K562 (cell line): ENCODE measurements at regions not wholly inside any gene's neighbourhood (a gene's known extent, or its start where the extent isn't known, plus 50 kb on each side); places are given as distances from the start of the nearest gene placed in this dataset.

Source experiments
- ATAC-seq: fragments of 200-7000 bp; cut with Tn5 transposase; 3 replicates; pipeline ENCODE4 v1.9.1; 2020; ENCODE audit warnings: moderate library complexity
- BruUV-seq: library from RNA; stranded (reverse); fragments of 400-500 nt; replicated peaks from 2 replicates; lab custom pipeline; 2021; lab: Mats Ljungman, UMichigan
- CTCF ChIA-PET: fragments of 300-600 bp; formaldehyde crosslinking; extraction: SDS; loops from one replicate; lab custom pipeline; 2021; ENCODE audit warnings: low intra/inter-chr PET ratio; lab: Yijun Ruan, JAX
- POLR2A ChIA-PET: fragments of 300-600, 350-650 bp; sonication (Branson Sonifier 250); formaldehyde crosslinking; extraction: SDS; loops from one replicate; lab custom pipeline; 2021; ENCODE audit warnings: antibody characterized with exemption, inconsistent platforms; lab: Yijun Ruan, JAX
- DNase-seq, 4 experiments: peaks; one replicate each; pipeline versions ENCODE4 v3.0.0 to v3.0.0-alpha.2; 2011 to 2018; ENCODE audit warnings: low spot score in 3 of 4, mixed read lengths in 3 of 4; ENCODE audit errors: extremely low read depth in 1 of 4
- FAIRE-seq: peaks from 2 replicates; lab custom pipeline; 2011; peaks lifted over from hg19 to GRCh38; lab: Jason Lieb, UNC
- H2AFZ ChIP-seq: 2 replicates; pipeline ENCODE4 v1.6.0; 2011; ENCODE audit warnings: low read depth, low read length, control low read depth, inconsistent platforms
- H3K27ac ChIP-seq: fragments of 200-600 bp; 3 replicates; pipeline ENCODE4 v1.8.0; 2011; ENCODE audit warnings: low read depth, mild to moderate bottlenecking, control low read depth, inconsistent platforms, low read length, moderate library complexity, mixed read lengths; ENCODE audit errors: extremely low read depth
- H3K27me3 ChIP-seq, 2 experiments: fragments of 300-600 bp in 1 of 2; 2 replicates in 1 of 2; 3 replicates in 1 of 2; pipeline versions ENCODE4 v1.6.0 to v1.8.0; 2011; ENCODE audit warnings: inconsistent platforms in 2 of 2, low read length in 2 of 2, mild to moderate bottlenecking in 1 of 2, mixed read lengths in 1 of 2, moderate library complexity in 1 of 2; ENCODE audit not compliant: control insufficient read depth in 2 of 2, insufficient read depth in 2 of 2
- H3K36me3 ChIP-seq: fragments of 300-600 bp; 3 replicates; pipeline ENCODE4 v1.8.0; 2011; ENCODE audit warnings: mild to moderate bottlenecking, low read length, inconsistent platforms; ENCODE audit not compliant: control insufficient read depth, insufficient read depth
- H3K4me1 ChIP-seq, 2 experiments: fragments of 200-600 bp in 1 of 2; replicated peaks in 1 of 2; 2 replicates in 1 of 2; 3 replicates in 1 of 2; pipeline versions ENCODE4 v1.5.1 to v1.8.0; 2011; ENCODE audit warnings: inconsistent platforms in 2 of 2, low read length in 2 of 2, mild to moderate bottlenecking in 1 of 2, mixed read lengths in 1 of 2, moderate library complexity in 1 of 2; ENCODE audit not compliant: control insufficient read depth in 2 of 2, insufficient read depth in 2 of 2
- H3K4me2 ChIP-seq: 2 replicates; pipeline ENCODE4 v1.6.1; 2011; ENCODE audit warnings: low read length, control low read depth, inconsistent platforms, mixed read lengths; ENCODE audit not compliant: insufficient read depth
- H3K4me3 ChIP-seq: fragments of 200-600 bp; sonication (generic), shearing (Covaris generic); 2 replicates; pipeline ENCODE4 v1.5.1; 2016; ENCODE audit warnings: control low read depth, inconsistent platforms
- H3K79me2 ChIP-seq: fragments of 200-600 bp; 3 replicates; pipeline ENCODE4 v1.8.0; 2011; ENCODE audit warnings: low read length, inconsistent platforms; ENCODE audit not compliant: control insufficient read depth, insufficient read depth
- H3K9ac ChIP-seq, 2 experiments: 2 replicates each; pipeline versions ENCODE4 v1.6.0 to v1.6.1; 2011; ENCODE audit warnings: low read depth in 2 of 2, low read length in 2 of 2, control low read depth in 1 of 2, inconsistent platforms in 1 of 2, mild to moderate bottlenecking in 1 of 2, mixed read lengths in 1 of 2; ENCODE audit not compliant: insufficient read depth in 1 of 2
- H3K9me1 ChIP-seq: one replicate; pipeline ENCODE4 v1.6.0; 2011; ENCODE audit warnings: inconsistent platforms, mild to moderate bottlenecking, low read length, moderate library complexity; ENCODE audit not compliant: control insufficient read depth, insufficient read depth
- H3K9me3 ChIP-seq: replicated peaks from 2 replicates; pipeline ENCODE4 v1.5.1; 2011; ENCODE audit warnings: low read depth, low read length, inconsistent platforms; ENCODE audit not compliant: control insufficient read depth, insufficient read depth
- H4K20me1 ChIP-seq: replicated peaks from 2 replicates; pipeline ENCODE4 v1.6.1; 2011; ENCODE audit warnings: low read length, inconsistent platforms, mixed read lengths; ENCODE audit not compliant: control insufficient read depth, insufficient read depth
- FOS ChIP-seq: IDR thresholded peaks from 3 replicates; pipeline ENCODE4 v1.6.1; 2011; ENCODE audit not compliant: insufficient read length; ENCODE audit errors: extremely low read depth
- PHF20 ChIP-seq: fragments of 450-650 bp; IDR thresholded peaks from 2 replicates; pipeline ENCODE4 v1.6.1; 2018; ENCODE audit not compliant: partially characterized antibody
- TCF3 ChIP-seq: sonication (generic); formaldehyde crosslinking; IDR thresholded peaks from 2 replicates; pipeline ENCODE4 v1.4.0; 2020; ENCODE audit warnings: mild to moderate bottlenecking, missing genetic modification reagents
- ZNF354B ChIP-seq: fragments of 250-450 bp; sonication (Bioruptor Pico); IDR thresholded peaks from 2 replicates; pipeline ENCODE4 v1.4.0; 2020
- WGBS: fragments of 100-300 bp; shearing (Covaris generic); methylation state at CpG from one replicate; pipeline ENCODE4 v1.1.6; 2016; ENCODE audit warnings: low coverage, mixed read lengths; ENCODE audit not compliant: insufficient coverage; ENCODE audit errors: missing lambda C conversion rate; 5-methylcytosine and 5-hydroxymethylcytosine counted together
- in situ Hi-C: fragments of 300-500 bp; cut with MboI; formaldehyde crosslinking; loops from 4 replicates; pipeline ENCODE4 v1.15.0; 2018; ENCODE audit warnings: inconsistent platforms, mixed read lengths
- intact Hi-C: fragments of 100-400 bp; cut with micrococcal nuclease; formaldehyde crosslinking; loops from 2 replicates; pipeline ENCODE4 v1.14.2; 2022
- TF ChIP-seq, protein P1 (sequence below): fragments of 250-450 bp; sonication (Bioruptor Pico); IDR thresholded peaks from 2 replicates; pipeline ENCODE4 v1.5.1; 2021; ENCODE audit warnings: mild to moderate bottlenecking
- TF ChIP-seq, protein P2 (sequence below): sonication (generic); formaldehyde crosslinking; IDR thresholded peaks from 2 replicates; pipeline ENCODE4 v1.8.0; 2022; ENCODE audit warnings: missing genetic modification reagents, mild to moderate bottlenecking, moderate library complexity, borderline replicate concordance
- TF ChIP-seq, protein P3 (sequence below): fragments of 250-450 bp; sonication (Bioruptor Pico); IDR thresholded peaks from 2 replicates; pipeline ENCODE4 v1.8.0; 2022; ENCODE audit warnings: inconsistent platforms, mild to moderate bottlenecking, moderate library complexity, borderline replicate concordance

DNA sequence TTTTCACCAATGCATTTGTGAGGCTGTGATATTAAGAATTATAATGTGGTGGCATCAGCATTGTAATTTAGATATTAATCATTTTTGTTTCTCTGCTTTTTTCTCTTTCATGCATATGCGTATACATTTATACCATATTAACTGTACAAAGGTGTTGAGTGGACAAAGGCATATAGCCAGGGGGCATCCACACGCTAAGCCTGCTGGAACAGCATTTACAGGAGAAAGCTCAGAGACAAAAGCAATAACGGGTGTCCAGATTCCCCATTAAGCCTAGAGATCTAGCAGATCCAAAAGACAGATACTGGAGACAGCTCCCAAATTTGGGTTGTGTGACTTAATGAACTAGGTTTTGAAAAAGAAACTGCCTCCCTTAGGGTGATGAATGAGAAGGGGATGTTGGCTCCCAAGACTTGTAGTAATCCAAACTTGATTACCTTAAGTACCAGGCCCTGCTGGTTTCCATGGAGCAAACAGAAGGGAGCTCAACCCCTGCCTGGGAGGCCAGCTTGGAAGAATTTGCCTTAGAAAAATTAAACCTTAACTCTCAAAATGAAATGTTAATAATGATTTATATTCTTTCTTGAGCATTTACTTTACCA lies 181.9 kb downstream of the SLC6A15 start:
- H3K4me3 ChIP-seq, result no peak overlapping the region
- FAIRE-seq (no peak), ATAC-seq (no peak), DNase-seq (no peak)
- intact Hi-C loops, result no loop called here
- in situ Hi-C loops, result no loop called here
- no peaks in the 10 kb centered on the region for H3K27me3 ChIP-seq
- H3K4me1 ChIP-seq, result no peaks in the 10 kb centered on the region
- CTCF ChIA-PET, result no interaction called here
- no peak overlapping the region for H2AFZ ChIP-seq
- no peaks in the 10 kb centered on the region for H3K79me2 ChIP-seq
- TF ChIP-seq, protein P1, sequence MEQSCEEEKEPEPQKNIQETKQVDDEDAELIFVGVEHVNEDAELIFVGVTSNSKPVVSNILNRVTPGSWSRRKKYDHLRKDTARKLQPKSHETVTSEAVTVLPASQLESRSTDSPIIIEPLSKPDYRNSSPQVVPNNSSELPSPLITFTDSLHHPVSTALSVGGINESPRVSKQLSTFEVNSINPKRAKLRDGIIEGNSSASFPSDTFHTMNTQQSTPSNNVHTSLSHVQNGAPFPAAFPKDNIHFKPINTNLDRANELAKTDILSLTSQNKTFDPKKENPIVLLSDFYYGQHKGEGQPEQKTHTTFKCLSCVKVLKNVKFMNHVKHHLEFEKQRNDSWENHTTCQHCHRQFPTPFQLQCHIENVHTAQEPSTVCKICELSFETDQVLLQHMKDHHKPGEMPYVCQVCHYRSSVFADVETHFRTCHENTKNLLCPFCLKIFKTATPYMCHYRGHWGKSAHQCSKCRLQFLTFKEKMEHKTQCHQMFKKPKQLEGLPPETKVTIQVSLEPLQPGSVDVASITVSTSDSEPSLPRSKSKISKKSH (CRISPR knock-in tag), result no peak
- TF ChIP-seq, protein P2, sequence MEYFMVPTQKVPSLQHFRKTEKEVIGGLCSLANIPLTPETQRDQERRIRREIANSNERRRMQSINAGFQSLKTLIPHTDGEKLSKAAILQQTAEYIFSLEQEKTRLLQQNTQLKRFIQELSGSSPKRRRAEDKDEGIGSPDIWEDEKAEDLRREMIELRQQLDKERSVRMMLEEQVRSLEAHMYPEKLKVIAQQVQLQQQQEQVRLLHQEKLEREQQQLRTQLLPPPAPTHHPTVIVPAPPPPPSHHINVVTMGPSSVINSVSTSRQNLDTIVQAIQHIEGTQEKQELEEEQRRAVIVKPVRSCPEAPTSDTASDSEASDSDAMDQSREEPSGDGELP (CRISPR knock-in tag), result no peak
- TF ChIP-seq, protein P3, sequence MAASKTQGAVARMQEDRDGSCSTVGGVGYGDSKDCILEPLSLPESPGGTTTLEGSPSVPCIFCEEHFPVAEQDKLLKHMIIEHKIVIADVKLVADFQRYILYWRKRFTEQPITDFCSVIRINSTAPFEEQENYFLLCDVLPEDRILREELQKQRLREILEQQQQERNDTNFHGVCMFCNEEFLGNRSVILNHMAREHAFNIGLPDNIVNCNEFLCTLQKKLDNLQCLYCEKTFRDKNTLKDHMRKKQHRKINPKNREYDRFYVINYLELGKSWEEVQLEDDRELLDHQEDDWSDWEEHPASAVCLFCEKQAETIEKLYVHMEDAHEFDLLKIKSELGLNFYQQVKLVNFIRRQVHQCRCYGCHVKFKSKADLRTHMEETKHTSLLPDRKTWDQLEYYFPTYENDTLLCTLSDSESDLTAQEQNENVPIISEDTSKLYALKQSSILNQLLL, result no peak
- TF ChIP-seq ZNF354B (CRISPR knock-in tag) (no peak), FOS (no peak), TCF3 (CRISPR knock-in tag) (no peak), PHF20 (no peak)
- WGBS, result 3% methylated on average over 3 of the region's 3 CpGs
- H3K9me1 ChIP-seq, result no peaks in the 10 kb centered on the region
- H4K20me1 ChIP-seq, result no peaks in the 10 kb centered on the region
- POLR2A ChIA-PET, result no interaction called here
- H3K9me3 ChIP-seq, result no peaks in the 10 kb centered on the region; the same call in 1 of the 2 replicates
- H3K27ac ChIP-seq, result no peak overlapping the region
- no peaks in the 10 kb centered on the region for H3K36me3 ChIP-seq
- no peak overlapping the region for H3K4me2 ChIP-seq
- H3K9ac ChIP-seq, result no peak overlapping the region
- BruUV-seq, result no TSS peak
